Common myeloid progenitor, CD34-positive (primary cell): ENCODE measurements at regions not wholly inside any gene's neighbourhood (a gene's known extent, or its start where the extent isn't known, plus 50 kb on each side); places are given as distances from the start of the nearest gene placed in this dataset.
"Not testable (repeated sequence)": the region's sequence is repeated elsewhere in the genome, so short reads cannot be mapped to it uniquely, and the experiment has no call there.

Experiments used
- CTCF ChIA-PET: fragments of 350-600 bp; sonication (Branson Sonifier 250); formaldehyde crosslinking; loops from one replicate; lab custom pipeline; 2021; ENCODE audit warnings: antibody characterized with exemption; lab: Charles Lee
- POLR2A ChIA-PET: fragments of 350-600 bp; sonication (Branson Sonifier 250); formaldehyde crosslinking; loops from one replicate; lab custom pipeline; 2021; ENCODE audit warnings: antibody characterized with exemption; lab: Charles Lee
- DNase-seq, 3 donors: peaks; one replicate each; pipeline versions ENCODE4 v3.0.0 to v3.0.0-alpha.2; 2013
- H3K27ac ChIP-seq, 2 experiments: 1 replicate in 1 of 2; 2 replicates in 1 of 2; pipeline ENCODE4 v1.7.0; 2013; ENCODE audit warnings: inconsistent platforms in 2 of 2, low read length in 2 of 2, mild to moderate bottlenecking in 2 of 2, low read depth in 1 of 2, moderate library complexity in 1 of 2; ENCODE audit not compliant: severe bottlenecking in 2 of 2, insufficient read depth in 1 of 2, poor library complexity in 1 of 2
- H3K27me3 ChIP-seq, 5 experiments: replicated peaks in 2 of 5; 1 replicate in 3 of 5; 2 replicates in 2 of 5; pipeline versions ENCODE4 v1.6.1 to v1.7.0; 2013; ENCODE audit warnings: low read length in 4 of 5, mild to moderate bottlenecking in 2 of 5, moderate library complexity in 2 of 5, inconsistent platforms in 1 of 5; ENCODE audit not compliant: insufficient read depth in 5 of 5, control insufficient read depth in 4 of 5
- H3K36me3 ChIP-seq, 4 experiments: 1 replicate in 2 of 4; 2 replicates in 2 of 4; pipeline versions ENCODE4 v1.6.1 to v1.7.0; 2013; ENCODE audit warnings: low read length in 3 of 4, control low read depth in 1 of 4, mild to moderate bottlenecking in 1 of 4; ENCODE audit not compliant: control insufficient read depth in 4 of 4, insufficient read depth in 4 of 4
- H3K4me1 ChIP-seq, 4 experiments: 1 replicate in 3 of 4; 2 replicates in 1 of 4; pipeline versions ENCODE4 v1.6.1 to v1.7.1; 2013; ENCODE audit warnings: low read length in 3 of 4, mild to moderate bottlenecking in 3 of 4, control low read depth in 1 of 4, inconsistent platforms in 1 of 4, moderate library complexity in 1 of 4; ENCODE audit not compliant: control insufficient read depth in 4 of 4, insufficient read depth in 4 of 4; ENCODE audit errors: control extremely low read depth in 1 of 4
- H3K4me3 ChIP-seq, 7 experiments: 1 replicate in 4 of 7; 2 replicates in 3 of 7; pipeline versions ENCODE4 v1.5.1 to v1.7.0; 2013; ENCODE audit warnings: mild to moderate bottlenecking in 7 of 7, low read length in 6 of 7, moderate library complexity in 6 of 7, inconsistent platforms in 2 of 7, low read depth in 2 of 7, control low read depth in 1 of 7; ENCODE audit not compliant: insufficient read depth in 4 of 7, control insufficient read depth in 1 of 7; ENCODE audit errors: extremely low read depth in 1 of 7
- H3K9me3 ChIP-seq, 5 experiments: 1 replicate in 4 of 5; 2 replicates in 1 of 5; pipeline versions ENCODE4 v1.6.1 to v1.7.1; 2013; ENCODE audit warnings: low read length in 4 of 5, mild to moderate bottlenecking in 2 of 5, inconsistent platforms in 1 of 5, low read depth in 1 of 5, moderate library complexity in 1 of 5; ENCODE audit not compliant: control insufficient read depth in 4 of 5, insufficient read depth in 2 of 5; ENCODE audit errors: control extremely low read depth in 1 of 5
- WGBS: methylation state at CpG from one replicate; pipeline ENCODE4 v1.1.5; 2013; ENCODE audit not compliant: insufficient coverage; 5-methylcytosine and 5-hydroxymethylcytosine counted together

- H3K9me3 ChIP-seq = peaks cover 0 to 12% (median 0%) of the 10 kb centered on the region in 5 experiments
- WGBS = 89% methylated on average over 5 of the region's 6 CpGs
- CTCF ChIA-PET, H3K27ac ChIP-seq, H3K36me3 ChIP-seq, H3K4me1 ChIP-seq, POLR2A ChIA-PET, H3K4me3 ChIP-seq, H3K27me3 ChIP-seq, DNase-seq: not testable (repeated sequence)
These were observed 362.2 kb downstream of the GJA1 start for GRCh38 chr6:121797598-121797997.

GRCh38 chr6:121798126-121798525 lies 362.7 kb downstream of the GJA1 start:
- H3K27me3 ChIP-seq, H3K36me3 ChIP-seq, DNase-seq, POLR2A ChIA-PET, H3K4me1 ChIP-seq, H3K4me3 ChIP-seq, CTCF ChIA-PET, H3K27ac ChIP-seq: not testable (repeated sequence)
- peaks cover 0 to 12% (median 0%) of the 10 kb centered on the region in 5 experiments for H3K9me3 ChIP-seq
- WGBS = 80% methylated on average over 1 of the region's 1 CpG

GRCh38 chr6:121799574-121799973 lies 364.1 kb downstream of the GJA1 start:
- Histone ChIP-seq H3K9me3 (peaks cover 0 to 12% (median 0%) of the 10 kb centered on the region in 5 experiments), H3K27me3 (no peaks in the 10 kb centered on the region), H3K36me3 (no peaks in the 10 kb centered on the region), H3K4me1 (no peaks in the 10 kb centered on the region), H3K4me3 (no peak overlapping the region), H3K27ac (no peak overlapping the region)
- ChIA-PET POLR2A (no interaction called here), CTCF (no interaction called here)
- DNase-seq = no peak

- H3K9me3 ChIP-seq = peaks cover 0 to 12% (median 0%) of the 10 kb centered on the region in 5 experiments
- WGBS = no CpG with 5 or more reads among the region's 1 CpG
- CTCF ChIA-PET = no interaction called here
These were observed 364.6 kb downstream of the GJA1 start for GRCh38 chr6:121800047-121800446.

GRCh38 chr6:121806116-121806515 lies 370.7 kb downstream of the GJA1 start:
- H3K36me3 ChIP-seq = no peaks in the 10 kb centered on the region
- no CpG with 5 or more reads among the region's 1 CpG for WGBS
- H3K9me3 ChIP-seq = peaks cover 0 to 6% (median 0%) of the 10 kb centered on the region in 5 experiments
- DNase-seq = no peak
- H3K27ac ChIP-seq = no peak overlapping the region
- H3K4me3 ChIP-seq = no peak overlapping the region
- ChIA-PET POLR2A (interaction anchor here (0.6 kb wide), 1 partner anchor 1487 kb away, joined by 4 read pairs; no protein-coding TSS in a partner anchor), CTCF (no interaction called here)
- no peaks in the 10 kb centered on the region for H3K4me1 ChIP-seq
- no peaks in the 10 kb centered on the region for H3K27me3 ChIP-seq

More at GRCh38 chr6:121800047-121800446, 364.6 kb downstream of the GJA1 start:
- Histone ChIP-seq H3K4me1 (no peaks in the 10 kb centered on the region), H3K36me3 (no peaks in the 10 kb centered on the region), H3K27ac (no peak overlapping the region), H3K27me3 (no peaks in the 10 kb centered on the region), H3K4me3 (no peak overlapping the region)
- DNase-seq = no peak
- POLR2A ChIA-PET = no interaction called here

- DNase-seq = no peak
These were observed 373.8 kb downstream of the GJA1 start for GRCh38 chr6:121809211-121809610.

GRCh38 chr6:121810158-121811032 lies 374.9 kb downstream of the GJA1 start:
- CTCF ChIA-PET = no interaction called here

More at GRCh38 chr6:121809211-121809610, 373.8 kb downstream of the GJA1 start:
- WGBS = 100% methylated on average over 1 of the region's 3 CpGs
- Histone ChIP-seq H3K4me3 (no peak overlapping the region), H3K36me3 (no peaks in the 10 kb centered on the region), H3K9me3 (no peaks in the 10 kb centered on the region), H3K4me1 (no peaks in the 10 kb centered on the region), H3K27me3 (no peaks in the 10 kb centered on the region), H3K27ac (no peak overlapping the region)
- ChIA-PET CTCF (no interaction called here), POLR2A (no interaction called here)

More at GRCh38 chr6:121810158-121811032, 374.9 kb downstream of the GJA1 start:
- Histone ChIP-seq H3K4me1 (no peaks in the 10 kb centered on the region), H3K4me3 (no peak overlapping the region), H3K9me3 (no peaks in the 10 kb centered on the region), H3K27me3 (no peaks in the 10 kb centered on the region), H3K27ac (no peak overlapping the region), H3K36me3 (no peaks in the 10 kb centered on the region)
- POLR2A ChIA-PET = no interaction called here
- no peak for DNase-seq
- WGBS = 88% methylated on average over 6 of the region's 7 CpGs
